ENCODE measurements at regions not wholly inside any gene's neighbourhood (a gene's known extent, or its start where the extent isn't known, plus 50 kb on each side); places are given as distances from the start of the nearest gene placed in this dataset.
A peak's percentile ranks its signal among the peaks of the same experiment; 100 is the strongest.

DNA sequence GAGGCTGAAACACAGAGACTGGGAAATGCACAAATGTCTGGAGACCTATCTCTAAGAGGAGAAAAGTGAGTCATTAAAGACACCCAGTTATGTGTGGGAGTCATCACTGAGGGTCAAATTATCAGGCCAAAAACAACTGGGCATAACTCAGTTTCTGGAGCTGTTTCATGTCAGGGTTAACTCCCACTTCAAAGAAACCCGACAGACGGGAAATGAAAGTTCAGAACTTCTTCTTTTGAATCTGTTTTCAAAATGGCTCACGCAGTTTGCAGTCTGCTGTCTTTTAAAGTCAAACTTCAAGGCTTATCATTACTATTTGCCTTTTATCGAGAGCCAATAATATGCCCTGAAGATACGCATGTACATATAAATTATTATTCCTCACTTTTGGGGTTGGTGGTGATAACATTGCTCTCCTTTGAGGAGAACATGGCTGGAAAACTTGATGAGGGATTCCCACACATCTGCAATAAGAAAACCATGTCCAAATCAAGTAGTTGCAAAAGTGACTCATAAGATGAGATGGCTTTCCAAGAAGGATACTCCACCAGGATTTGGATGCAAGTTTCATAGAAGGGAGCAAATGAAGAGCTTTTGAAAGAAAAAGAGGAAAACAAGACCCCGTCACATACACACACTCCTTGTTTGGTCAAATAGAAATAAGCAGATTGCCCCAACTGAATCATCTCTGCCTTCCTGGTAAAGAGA is 341.4 kb downstream of the ADAMTS20 start:
- Histone ChIP-seq H3K4me3 (replicated peaks; ENCODE audit: insufficient read depth, low read length) (no peak overlapping the region), H3K27me3 (ENCODE audit: insufficient read depth, poor library complexity, severe bottlenecking) (no peaks in the 10 kb centered on the region), H3K27ac (replicated peaks) (no peak overlapping the region)
- peak; percentile 22; the same call in 1 of the 2 replicates for TF ChIP-seq SPI1 (IDR thresholded peaks at IDR 0.05; ENCODE audit: borderline replicate concordance, low read depth)
- no peak for TF ChIP-seq GABPA (IDR thresholded peaks at IDR 0.05; ENCODE audit: low read depth)
- DNase-seq (ENCODE audit: low read depth in 1 of 2, low spot score in 1 of 2), result peak; percentile 4 to 35

GRCh38 chr12:43208627-43209026 is 343.4 kb downstream of the ADAMTS20 start:
- no peak for TF ChIP-seq POLR2AphosphoS5 (IDR thresholded peaks at IDR 0.05; ENCODE audit: low read depth)
- no peak for TF ChIP-seq GABPA (IDR thresholded peaks at IDR 0.05; ENCODE audit: low read depth)
- TF ChIP-seq, protein P1, sequence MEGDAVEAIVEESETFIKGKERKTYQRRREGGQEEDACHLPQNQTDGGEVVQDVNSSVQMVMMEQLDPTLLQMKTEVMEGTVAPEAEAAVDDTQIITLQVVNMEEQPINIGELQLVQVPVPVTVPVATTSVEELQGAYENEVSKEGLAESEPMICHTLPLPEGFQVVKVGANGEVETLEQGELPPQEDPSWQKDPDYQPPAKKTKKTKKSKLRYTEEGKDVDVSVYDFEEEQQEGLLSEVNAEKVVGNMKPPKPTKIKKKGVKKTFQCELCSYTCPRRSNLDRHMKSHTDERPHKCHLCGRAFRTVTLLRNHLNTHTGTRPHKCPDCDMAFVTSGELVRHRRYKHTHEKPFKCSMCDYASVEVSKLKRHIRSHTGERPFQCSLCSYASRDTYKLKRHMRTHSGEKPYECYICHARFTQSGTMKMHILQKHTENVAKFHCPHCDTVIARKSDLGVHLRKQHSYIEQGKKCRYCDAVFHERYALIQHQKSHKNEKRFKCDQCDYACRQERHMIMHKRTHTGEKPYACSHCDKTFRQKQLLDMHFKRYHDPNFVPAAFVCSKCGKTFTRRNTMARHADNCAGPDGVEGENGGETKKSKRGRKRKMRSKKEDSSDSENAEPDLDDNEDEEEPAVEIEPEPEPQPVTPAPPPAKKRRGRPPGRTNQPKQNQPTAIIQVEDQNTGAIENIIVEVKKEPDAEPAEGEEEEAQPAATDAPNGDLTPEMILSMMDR (IDR thresholded peaks at IDR 0.05; ENCODE audit: insufficient read depth, low read length), result no peak
- H3K4me3 ChIP-seq (replicated peaks; ENCODE audit: insufficient read depth, low read length), result no peak overlapping the region
- H3K27ac ChIP-seq (replicated peaks), result no peak overlapping the region
- no peak for DNase-seq (ENCODE audit: low read depth in 1 of 2, low spot score in 1 of 2)
- H3K27me3 ChIP-seq (ENCODE audit: insufficient read depth, poor library complexity, severe bottlenecking), result no peaks in the 10 kb centered on the region

DNA sequence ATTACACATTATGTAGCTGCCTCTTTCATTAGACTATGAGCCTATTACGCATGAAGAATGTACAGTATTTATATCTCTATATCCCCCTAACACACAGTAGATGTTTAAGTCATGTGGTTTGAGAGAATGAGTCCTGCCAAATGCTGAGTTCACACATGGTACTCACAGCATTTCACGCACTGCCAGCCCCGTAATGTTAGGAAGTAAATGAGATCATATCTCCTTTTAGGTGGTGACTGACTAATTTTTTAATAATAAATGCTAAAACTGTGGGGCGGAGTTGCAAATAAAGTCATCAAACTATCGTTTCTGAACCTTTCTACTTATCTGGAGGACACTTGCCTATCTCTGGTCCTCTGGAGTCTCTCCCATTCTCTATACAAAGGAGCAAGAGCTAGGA is 343.8 kb downstream of the ADAMTS20 start:
- TF ChIP-seq SPI1 (IDR thresholded peaks at IDR 0.05; ENCODE audit: borderline replicate concordance, low read depth) (no peak), POLR2AphosphoS5 (IDR thresholded peaks at IDR 0.05; ENCODE audit: low read depth) (no peak), GABPA (IDR thresholded peaks at IDR 0.05; ENCODE audit: low read depth) (no peak)
- TF ChIP-seq, protein P1 (IDR thresholded peaks at IDR 0.05; ENCODE audit: insufficient read depth, low read length), result no peak
- TF ChIP-seq, protein P2, sequence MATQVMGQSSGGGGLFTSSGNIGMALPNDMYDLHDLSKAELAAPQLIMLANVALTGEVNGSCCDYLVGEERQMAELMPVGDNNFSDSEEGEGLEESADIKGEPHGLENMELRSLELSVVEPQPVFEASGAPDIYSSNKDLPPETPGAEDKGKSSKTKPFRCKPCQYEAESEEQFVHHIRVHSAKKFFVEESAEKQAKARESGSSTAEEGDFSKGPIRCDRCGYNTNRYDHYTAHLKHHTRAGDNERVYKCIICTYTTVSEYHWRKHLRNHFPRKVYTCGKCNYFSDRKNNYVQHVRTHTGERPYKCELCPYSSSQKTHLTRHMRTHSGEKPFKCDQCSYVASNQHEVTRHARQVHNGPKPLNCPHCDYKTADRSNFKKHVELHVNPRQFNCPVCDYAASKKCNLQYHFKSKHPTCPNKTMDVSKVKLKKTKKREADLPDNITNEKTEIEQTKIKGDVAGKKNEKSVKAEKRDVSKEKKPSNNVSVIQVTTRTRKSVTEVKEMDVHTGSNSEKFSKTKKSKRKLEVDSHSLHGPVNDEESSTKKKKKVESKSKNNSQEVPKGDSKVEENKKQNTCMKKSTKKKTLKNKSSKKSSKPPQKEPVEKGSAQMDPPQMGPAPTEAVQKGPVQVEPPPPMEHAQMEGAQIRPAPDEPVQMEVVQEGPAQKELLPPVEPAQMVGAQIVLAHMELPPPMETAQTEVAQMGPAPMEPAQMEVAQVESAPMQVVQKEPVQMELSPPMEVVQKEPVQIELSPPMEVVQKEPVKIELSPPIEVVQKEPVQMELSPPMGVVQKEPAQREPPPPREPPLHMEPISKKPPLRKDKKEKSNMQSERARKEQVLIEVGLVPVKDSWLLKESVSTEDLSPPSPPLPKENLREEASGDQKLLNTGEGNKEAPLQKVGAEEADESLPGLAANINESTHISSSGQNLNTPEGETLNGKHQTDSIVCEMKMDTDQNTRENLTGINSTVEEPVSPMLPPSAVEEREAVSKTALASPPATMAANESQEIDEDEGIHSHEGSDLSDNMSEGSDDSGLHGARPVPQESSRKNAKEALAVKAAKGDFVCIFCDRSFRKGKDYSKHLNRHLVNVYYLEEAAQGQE (IDR thresholded peaks at IDR 0.05; ENCODE audit: insufficient replicate concordance, low read depth), result no peak
- Histone ChIP-seq H3K4me3 (replicated peaks; ENCODE audit: insufficient read depth, low read length) (no peak overlapping the region), H3K27ac (replicated peaks) (no peak overlapping the region), H3K27me3 (ENCODE audit: insufficient read depth, poor library complexity, severe bottlenecking) (no peaks in the 10 kb centered on the region)
- no peak for DNase-seq (ENCODE audit: low read depth in 1 of 2, low spot score in 1 of 2)

DNA sequence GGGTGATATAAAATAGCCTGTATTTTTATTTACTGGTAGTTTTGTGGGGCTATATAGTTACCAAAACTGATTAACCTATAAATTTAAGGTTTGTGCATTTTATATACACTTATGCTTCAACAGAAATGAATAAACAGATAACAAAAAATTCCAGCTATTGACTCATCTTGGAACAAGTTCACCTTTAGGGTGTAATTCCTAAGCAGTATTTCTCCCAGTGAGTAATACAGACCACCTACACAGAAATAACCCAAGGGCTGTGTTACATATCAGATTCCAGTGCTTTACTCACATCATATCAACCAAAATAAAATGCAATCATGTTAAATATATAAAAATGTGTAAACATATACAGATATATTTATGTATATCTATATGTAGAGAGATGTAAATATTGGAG is 345.6 kb downstream of the ADAMTS20 start:
- no peak for DNase-seq (ENCODE audit: low read depth in 1 of 2, low spot score in 1 of 2)
- H3K27ac ChIP-seq (replicated peaks), result no peak overlapping the region
- H3K27me3 ChIP-seq (ENCODE audit: insufficient read depth, poor library complexity, severe bottlenecking), result no peaks in the 10 kb centered on the region
- H3K4me3 ChIP-seq (replicated peaks; ENCODE audit: insufficient read depth, low read length), result no peak overlapping the region
- TF ChIP-seq POLR2AphosphoS5 (IDR thresholded peaks at IDR 0.05; ENCODE audit: low read depth) (no peak), GABPA (IDR thresholded peaks at IDR 0.05; ENCODE audit: low read depth) (no peak), SPI1 (IDR thresholded peaks at IDR 0.05; ENCODE audit: borderline replicate concordance, low read depth) (no peak)
- TF ChIP-seq, protein P2 (IDR thresholded peaks at IDR 0.05; ENCODE audit: insufficient replicate concordance, low read depth), result no peak
- TF ChIP-seq, protein P1 (IDR thresholded peaks at IDR 0.05; ENCODE audit: insufficient read depth, low read length), result no peak

All from HL-60 (cell line).